HepG2 (cell line): ENCODE measurements at regions not wholly inside any gene's neighbourhood (a gene's known extent, or its start where the extent isn't known, plus 50 kb on each side); places are given as distances from the start of the nearest gene placed in this dataset.

Source experiments
- ATAC-seq: fragments of 200-7000 bp; cut with Tn5 transposase; 3 replicates; pipeline ENCODE4 v1.9.1; 2020; ENCODE audit warnings: mild to moderate bottlenecking, moderate library complexity
- BruUV-seq: library from RNA; stranded (reverse); fragments of 400-500 nt; replicated peaks from 2 replicates; lab custom pipeline; 2021; lab: Mats Ljungman, UMichigan
- CTCF ChIA-PET: fragments of 300-600 bp; formaldehyde crosslinking; extraction: SDS; loops from one replicate; lab custom pipeline; 2021; ENCODE audit warnings: low total read pairs, inconsistent platforms, low intra/inter-chr PET ratio; lab: Yijun Ruan, JAX
- POLR2A ChIA-PET: fragments of 350-600 bp; sonication (Branson Sonifier 250); formaldehyde crosslinking; loops from one replicate; lab custom pipeline; 2020; ENCODE audit warnings: antibody characterized with exemption, inconsistent platforms; lab: Yijun Ruan, JAX
- DNase-seq: peaks from one replicate; pipeline ENCODE4 v3.0.0-alpha.2; 2015; ENCODE audit warnings: low spot score
- FAIRE-seq: peaks from 3 replicates; lab custom pipeline; 2011; peaks lifted over from hg19 to GRCh38; lab: Jason Lieb, UNC
- H2AFZ ChIP-seq: one replicate; pipeline ENCODE4 v1.6.1; 2011; ENCODE audit warnings: low read length, inconsistent platforms
- H3K27ac ChIP-seq: fragments of 300-600 bp; 3 replicates; pipeline ENCODE4 v1.8.0; 2011; ENCODE audit warnings: mixed run types, mild to moderate bottlenecking, mixed read lengths, low read length, inconsistent platforms; ENCODE audit not compliant: insufficient read depth; ENCODE audit errors: extremely low read length
- H3K27me3 ChIP-seq, 2 experiments: fragments of 200-600 bp in 1 of 2; 2 replicates in 1 of 2; 3 replicates in 1 of 2; pipeline versions ENCODE4 v1.6.0 to v1.8.0; 2011; ENCODE audit warnings: low read length in 2 of 2, mild to moderate bottlenecking in 2 of 2, moderate library complexity in 2 of 2, inconsistent platforms in 1 of 2; ENCODE audit not compliant: insufficient read depth in 2 of 2, control insufficient read depth in 1 of 2
- H3K36me3 ChIP-seq, 2 experiments: fragments of 200-600 bp in 1 of 2; replicated peaks in 1 of 2; 2 replicates in 1 of 2; 3 replicates in 1 of 2; pipeline versions ENCODE4 v1.5.1 to v1.8.0; 2011; ENCODE audit warnings: low read length in 2 of 2, inconsistent platforms in 1 of 2; ENCODE audit not compliant: insufficient read depth in 2 of 2, control insufficient read depth in 1 of 2
- H3K4me1 ChIP-seq: 2 replicates; pipeline ENCODE4 v1.5.1; 2012; ENCODE audit warnings: low read length, inconsistent platforms; ENCODE audit not compliant: insufficient read depth
- H3K4me2 ChIP-seq: 2 replicates; pipeline ENCODE4 v1.6.0; 2011; ENCODE audit warnings: low read depth, low read length, inconsistent platforms
- H3K4me3 ChIP-seq, 3 experiments: fragments of 200-600 bp in 1 of 3; sonication (generic), shearing (Covaris generic) in 1 of 3; replicated peaks in 1 of 3; 2 replicates each; pipeline ENCODE4 v1.5.1; 2011 to 2016; ENCODE audit warnings: low read length in 3 of 3, inconsistent platforms in 2 of 3, low read depth in 2 of 3, mild to moderate bottlenecking in 2 of 3, control low read depth in 1 of 3, mixed read lengths in 1 of 3; ENCODE audit not compliant: insufficient read depth in 1 of 3
- H3K79me2 ChIP-seq: one replicate; pipeline ENCODE4 v1.6.1; 2011; ENCODE audit warnings: low read length, inconsistent platforms; ENCODE audit not compliant: insufficient read depth
- H3K9ac ChIP-seq: 2 replicates; pipeline ENCODE4 v1.6.0; 2011; ENCODE audit warnings: mild to moderate bottlenecking, low read depth, low read length, inconsistent platforms; ENCODE audit not compliant: insufficient read depth
- H3K9me3 ChIP-seq: 2 replicates; pipeline ENCODE4 v1.5.1; 2012; ENCODE audit warnings: mild to moderate bottlenecking, low read length
- H4K20me1 ChIP-seq: 2 replicates; pipeline ENCODE4 v1.6.0; 2011; ENCODE audit warnings: inconsistent platforms, mild to moderate bottlenecking, low read length, moderate library complexity; ENCODE audit not compliant: insufficient read depth
- ARNT2 ChIP-seq: sonication (generic); formaldehyde crosslinking; IDR thresholded peaks from 2 replicates; pipeline ENCODE4 v1.8.0; 2022; ENCODE audit warnings: mild to moderate bottlenecking, low read depth, missing genetic modification reagents, moderate library complexity
- BRCA1 ChIP-seq: sonication (generic); formaldehyde crosslinking; IDR thresholded peaks from 2 replicates; pipeline ENCODE4 v1.4.0; 2020; ENCODE audit warnings: missing genetic modification reagents
- CTCF ChIP-seq: sonication (generic); formaldehyde crosslinking; IDR thresholded peaks from 2 replicates; pipeline ENCODE4 v1.5.0; 2020; ENCODE audit warnings: mild to moderate bottlenecking, missing genetic modification reagents, moderate library complexity
- MEF2D ChIP-seq: sonication (generic); formaldehyde crosslinking; IDR thresholded peaks from 2 replicates; pipeline ENCODE4 v1.5.1; 2020; ENCODE audit warnings: mild to moderate bottlenecking, missing genetic modification reagents
- NR2F1 ChIP-seq, 2 experiments: fragments of 450-650 bp in 1 of 2; formaldehyde crosslinking in 1 of 2; IDR thresholded peaks; 2 replicates each; pipeline versions ENCODE4 v1.5.0 to v1.6.1; 2016 to 2020; ENCODE audit warnings: mild to moderate bottlenecking in 1 of 2, missing compliant biosample characterization in 1 of 2, missing genetic modification reagents in 1 of 2, moderate library complexity in 1 of 2
- REL ChIP-seq: sonication (generic); formaldehyde crosslinking; conservative IDR thresholded peaks from 2 replicates; pipeline ENCODE4 v1.8.0; 2022; ENCODE audit warnings: mild to moderate bottlenecking, missing genetic modification reagents, moderate library complexity
- SMAD3 ChIP-seq: sonication (generic); formaldehyde crosslinking; IDR thresholded peaks from 2 replicates; pipeline ENCODE4 v1.4.0; 2020; ENCODE audit warnings: missing genetic modification reagents
- TBP ChIP-seq: sonication (generic); formaldehyde crosslinking; IDR thresholded peaks from 2 replicates; pipeline ENCODE4 v1.5.0; 2020; ENCODE audit warnings: missing genetic modification reagents
- ZBTB4 ChIP-seq: sonication (generic); formaldehyde crosslinking; IDR thresholded peaks from 2 replicates; pipeline ENCODE4 v1.4.0; 2020; ENCODE audit warnings: missing genetic modification reagents, mild to moderate bottlenecking, borderline replicate concordance
- ZNF317 ChIP-seq: sonication (generic); formaldehyde crosslinking; IDR thresholded peaks from 2 replicates; pipeline ENCODE4 v1.5.0; 2020; ENCODE audit warnings: mild to moderate bottlenecking, missing genetic modification reagents
- ZNF614 ChIP-seq: IDR thresholded peaks from 2 replicates; pipeline ENCODE4 v1.6.1; 2018; ENCODE audit warnings: missing biosample characterization, missing genetic modification reagents, inconsistent platforms, borderline replicate concordance
- ZNF737 ChIP-seq: sonication (generic); formaldehyde crosslinking; IDR thresholded peaks from 2 replicates; pipeline ENCODE4 v1.5.0; 2020; ENCODE audit warnings: missing genetic modification reagents, mild to moderate bottlenecking, borderline replicate concordance
- ZNF782 ChIP-seq: sonication (generic); formaldehyde crosslinking; IDR thresholded peaks from 2 replicates; pipeline ENCODE4 v1.4.0; 2020; ENCODE audit warnings: missing genetic modification reagents, mild to moderate bottlenecking, borderline replicate concordance
- WGBS: methylation state at CpG from one replicate; pipeline ENCODE4 v1.1.6; 2017; ENCODE audit warnings: low lambda C conversion rate; 5-methylcytosine and 5-hydroxymethylcytosine counted together
- in situ Hi-C: cut with HindIII; loops from 2 replicates; pipeline ENCODE4 v1.10.0; 2017; ENCODE audit warnings: low pct_unique_long_range_greater_than_20kb; ENCODE audit not compliant: extremely low pct_ligation_motif_present
- intact Hi-C: fragments of 100-400 bp; cut with micrococcal nuclease; formaldehyde crosslinking; loops from one replicate; pipeline ENCODE4 v1.10.0; 2022; ENCODE audit not compliant: unreplicated experiment

GRCh38 chr1:18560692-18561091 lies 70.0 kb upstream of the PAX7 start (continued):
- peak; percentile 42 for TF ChIP-seq CTCF (CRISPR knock-in tag)
- TF ChIP-seq, all 625 proteins: peak for 3

GRCh38 chr1:18561967-18562366 lies 68.7 kb upstream of the PAX7 start:
- Histone ChIP-seq H3K9ac (no peak overlapping the region), H3K4me1 (no peaks in the 10 kb centered on the region), H4K20me1 (peaks cover 2% of the 10 kb centered on the region; the same call in 1 of the 2 replicates), H3K27me3 (peaks cover 6 to 20% of the 10 kb centered on the region in 2 experiments; a peak in 4 of 5 replicates), H3K4me2 (no peak overlapping the region), H3K9me3 (no peaks in the 10 kb centered on the region), H3K79me2 (no peaks in the 10 kb centered on the region), H3K4me3 (no peak overlapping the region), H3K36me3 (no peaks in the 10 kb centered on the region), H3K27ac (no peak overlapping the region), H2AFZ (no peak overlapping the region)
- no TSS peak for BruUV-seq
- no peak for ATAC-seq
- ChIA-PET POLR2A (no interaction called here), CTCF (no interaction called here)
- intact Hi-C loops = no loop called here
- DNase-seq = no peak
- no peak for TF ChIP-seq TBP (CRISPR knock-in tag)
- no peak for TF ChIP-seq REL (CRISPR knock-in tag)
- no peak for TF ChIP-seq ZNF737 (CRISPR knock-in tag)
- no peak for TF ChIP-seq ZNF782 (CRISPR knock-in tag)
- in situ Hi-C loops = no loop called here
- 34% methylated on average over 4 of the region's 9 CpGs for WGBS
- no peak for FAIRE-seq

GRCh38 chr1:18564676-18565075 lies 66.0 kb upstream of the PAX7 start:
- DNase-seq = no peak
- H3K36me3 ChIP-seq = no peaks in the 10 kb centered on the region
- ChIA-PET CTCF (no interaction called here), POLR2A (no interaction called here)
- no peak overlapping the region for H2AFZ ChIP-seq
- no peak overlapping the region for H3K4me3 ChIP-seq
- H3K27me3 ChIP-seq = peaks cover 3 to 5% of the 10 kb centered on the region in 2 experiments; a peak in 3 of 5 replicates
- WGBS = 0% methylated on average over 3 of the region's 3 CpGs
- no peak for ATAC-seq
- intact Hi-C loops (no loop called here), in situ Hi-C loops (no loop called here)
- H3K9ac ChIP-seq = no peak overlapping the region
- FAIRE-seq = no peak
- peaks cover 2% of the 10 kb centered on the region; the same call in 1 of the 2 replicates for H4K20me1 ChIP-seq
- H3K9me3 ChIP-seq = no peaks in the 10 kb centered on the region
- no peak overlapping the region for H3K4me2 ChIP-seq
- H3K27ac ChIP-seq = no peak overlapping the region
- BruUV-seq = no TSS peak
- H3K4me1 ChIP-seq = no peaks in the 10 kb centered on the region
- no peaks in the 10 kb centered on the region for H3K79me2 ChIP-seq
- TF ChIP-seq ARNT2 (CRISPR knock-in tag) (no peak), ZNF317 (CRISPR knock-in tag) (no peak), NR2F1 (CRISPR knock-in tag; IDR thresholded peaks at IDR 0.05) (no peak), ZBTB4 (CRISPR knock-in tag) (no peak), BRCA1 (CRISPR knock-in tag) (no peak), MEF2D (CRISPR knock-in tag) (no peak), ZNF614 (no peak), SMAD3 (no peak)
